Tibial nerve (tissue), 4 donors: ENCODE measurements at regions not wholly inside any gene's neighbourhood (a gene's known extent, or its start where the extent isn't known, plus 50 kb on each side); places are given as distances from the start of the nearest gene placed in this dataset.

Experiments used
- DNase-seq, 2 donors: peaks; one replicate each; pipeline ENCODE4 v3.0.0-alpha.2; 2019; ENCODE audit warnings: low spot score in 2 of 2
- H3K27ac ChIP-seq, 4 donors: fragments of 200-600 bp; sonication (generic) in 3 of 4; one replicate each; pipeline ENCODE4 v1.5.1; 2017 to 2019; ENCODE audit warnings: mild to moderate bottlenecking in 1 of 4
- H3K27me3 ChIP-seq, 2 donors: fragments of 200-600 bp; sonication (generic) in 1 of 2; one replicate each; pipeline versions ENCODE4 v1.5.1 to v1.6.0; 2017 to 2019
- H3K36me3 ChIP-seq, 3 donors: fragments of 200-600 bp; sonication (generic); one replicate each; pipeline ENCODE4 v1.5.1; 2018 to 2019
- H3K4me1 ChIP-seq, 4 donors: fragments of 200-600 bp; sonication (generic) in 3 of 4; one replicate each; pipeline ENCODE4 v1.5.1; 2017 to 2019
- H3K4me3 ChIP-seq, 4 donors: fragments of 200-600 bp; sonication (generic) in 3 of 4; one replicate each; pipeline ENCODE4 v1.5.1; 2017 to 2019; ENCODE audit warnings: mild to moderate bottlenecking in 1 of 4, moderate library complexity in 1 of 4
- H3K9me3 ChIP-seq, 4 donors: fragments of 200-600 bp; sonication (generic) in 3 of 4; one replicate each; pipeline ENCODE4 v1.5.1; 2017 to 2019
- EP300 ChIP-seq, 2 donors: sonication (generic); formaldehyde crosslinking; IDR thresholded peaks; one replicate each; pipeline ENCODE4 v1.6.1; 2017; ENCODE audit warnings: antibody characterized with exemption in 2 of 2, mild to moderate bottlenecking in 1 of 2
- POLR2A ChIP-seq, 2 donors: fragments of 450-650 bp; IDR thresholded peaks; one replicate each; pipeline ENCODE4 v1.6.1; 2017; ENCODE audit warnings: antibody characterized with exemption in 2 of 2, mild to moderate bottlenecking in 2 of 2, moderate library complexity in 2 of 2
- WGBS, 2 donors: methylation state at CpG; one replicate each; pipeline ENCODE4 v1.1.5; 2018; 5-methylcytosine and 5-hydroxymethylcytosine counted together
- TF ChIP-seq, protein P1 (sequence below), 5 experiments: fragments of 200-600 bp in 3 of 5; fragments of 450-650 bp in 2 of 5; sonication (generic) in 3 of 5; IDR thresholded peaks; one replicate each; pipeline ENCODE4 v1.5.1; 2016 to 2019; ENCODE audit warnings: antibody characterized with exemption in 5 of 5, mild to moderate bottlenecking in 3 of 5, moderate library complexity in 2 of 5

DNA sequence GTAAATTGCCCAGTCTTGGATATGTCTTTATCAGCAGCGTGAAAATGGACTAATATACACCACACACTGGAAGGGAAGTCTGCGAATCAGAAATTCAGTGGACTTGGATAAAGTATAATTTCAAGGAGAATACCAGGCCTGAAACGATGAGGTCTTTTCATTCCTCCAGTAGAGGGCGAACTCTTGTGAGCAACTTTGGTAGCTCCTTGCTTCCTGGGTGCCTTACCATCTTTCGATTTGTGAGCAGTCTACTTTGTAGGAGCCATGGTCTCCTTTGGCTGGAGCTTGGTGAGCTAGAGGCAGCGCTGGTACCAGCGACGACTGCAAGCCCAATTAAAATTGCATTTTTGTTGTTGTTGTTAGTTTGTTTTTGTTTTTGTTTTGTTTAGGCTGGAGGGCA is 791.9 kb downstream of the FAT4 start:
- no peak for TF ChIP-seq EP300 (IDR thresholded peaks at IDR 0.05)
- no peak for TF ChIP-seq POLR2A (IDR thresholded peaks at IDR 0.05)
- TF ChIP-seq, protein P1, sequence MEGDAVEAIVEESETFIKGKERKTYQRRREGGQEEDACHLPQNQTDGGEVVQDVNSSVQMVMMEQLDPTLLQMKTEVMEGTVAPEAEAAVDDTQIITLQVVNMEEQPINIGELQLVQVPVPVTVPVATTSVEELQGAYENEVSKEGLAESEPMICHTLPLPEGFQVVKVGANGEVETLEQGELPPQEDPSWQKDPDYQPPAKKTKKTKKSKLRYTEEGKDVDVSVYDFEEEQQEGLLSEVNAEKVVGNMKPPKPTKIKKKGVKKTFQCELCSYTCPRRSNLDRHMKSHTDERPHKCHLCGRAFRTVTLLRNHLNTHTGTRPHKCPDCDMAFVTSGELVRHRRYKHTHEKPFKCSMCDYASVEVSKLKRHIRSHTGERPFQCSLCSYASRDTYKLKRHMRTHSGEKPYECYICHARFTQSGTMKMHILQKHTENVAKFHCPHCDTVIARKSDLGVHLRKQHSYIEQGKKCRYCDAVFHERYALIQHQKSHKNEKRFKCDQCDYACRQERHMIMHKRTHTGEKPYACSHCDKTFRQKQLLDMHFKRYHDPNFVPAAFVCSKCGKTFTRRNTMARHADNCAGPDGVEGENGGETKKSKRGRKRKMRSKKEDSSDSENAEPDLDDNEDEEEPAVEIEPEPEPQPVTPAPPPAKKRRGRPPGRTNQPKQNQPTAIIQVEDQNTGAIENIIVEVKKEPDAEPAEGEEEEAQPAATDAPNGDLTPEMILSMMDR (IDR thresholded peaks at IDR 0.05), result no peak

DNA sequence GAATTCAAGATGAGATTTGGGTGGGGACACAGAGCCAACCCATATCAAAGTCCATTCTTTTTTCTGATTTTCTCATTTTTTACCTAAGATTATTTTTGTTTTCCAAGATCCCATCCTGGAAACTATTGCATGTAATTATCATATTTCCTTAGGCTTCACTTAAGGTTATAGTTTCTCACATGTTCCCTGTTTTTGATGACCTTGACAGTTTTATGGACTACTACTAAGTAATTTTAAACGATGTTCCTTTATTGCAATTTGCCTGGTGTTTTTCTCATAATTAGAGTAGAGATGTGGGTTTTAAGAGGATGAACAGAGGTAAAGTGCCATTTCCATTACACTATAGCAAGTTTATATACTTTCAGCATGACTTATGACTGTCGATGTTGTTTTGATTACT is 795.1 kb downstream of the FAT4 start:
- no peaks in the 10 kb centered on the region for H3K4me1 ChIP-seq
- peaks cover 0 to 24% (median 2%) of the 10 kb centered on the region in 4 donors for H3K9me3 ChIP-seq
- H3K36me3 ChIP-seq, result no peaks in the 10 kb centered on the region
- no peak for DNase-seq
- 82 to 94% methylated on average over 2 of the region's 2 CpGs for WGBS, 2 donors
- no peak overlapping the region for H3K27ac ChIP-seq
- no peak overlapping the region for H3K4me3 ChIP-seq
- no peaks in the 10 kb centered on the region for H3K27me3 ChIP-seq
- TF ChIP-seq EP300 (IDR thresholded peaks at IDR 0.05), result no peak
- TF ChIP-seq POLR2A (IDR thresholded peaks at IDR 0.05), result no peak
- TF ChIP-seq, protein P1 (IDR thresholded peaks at IDR 0.05), result no peak

More for the DNA sequence above, 791.9 kb downstream of the FAT4 start:
- no peak overlapping the region for H3K4me3 ChIP-seq
- no peaks in the 10 kb centered on the region for H3K36me3 ChIP-seq
- H3K4me1 ChIP-seq, result no peaks in the 10 kb centered on the region
- no peaks in the 10 kb centered on the region for H3K27me3 ChIP-seq
- 94 to 95% methylated on average over 8 of the region's 8 CpGs for WGBS, 2 donors
- no peak overlapping the region for H3K27ac ChIP-seq
- DNase-seq, result no peak
- H3K9me3 ChIP-seq, result peaks cover 0 to 6% (median 0%) of the 10 kb centered on the region in 4 donors

DNA sequence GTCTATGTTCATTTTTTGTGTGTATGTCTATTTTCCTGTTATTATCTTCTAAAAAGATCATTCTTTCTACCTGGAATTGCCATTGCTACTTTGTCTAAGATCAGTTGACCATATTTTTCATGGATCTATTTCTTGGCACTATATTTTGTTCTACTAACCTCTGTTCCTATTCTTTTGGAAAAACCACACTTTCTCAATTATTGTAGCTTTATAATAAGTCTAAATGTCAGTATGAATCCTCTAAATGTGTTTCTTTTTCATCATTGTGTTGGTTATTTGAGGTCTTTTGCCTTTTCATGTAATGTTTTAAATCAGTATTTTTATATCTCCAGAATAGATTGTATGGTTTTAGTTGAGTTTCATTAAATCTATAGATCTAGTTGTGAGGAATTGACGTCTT is 798.3 kb downstream of the FAT4 start:
- 87 to 94% methylated on average over 1 of the region's 1 CpG for WGBS, 2 donors
- Histone ChIP-seq H3K4me1 (no peaks in the 10 kb centered on the region), H3K9me3 (peaks cover 0 to 30% (median 2%) of the 10 kb centered on the region in 4 donors), H3K27me3 (no peaks in the 10 kb centered on the region), H3K4me3 (no peak overlapping the region), H3K36me3 (no peaks in the 10 kb centered on the region), H3K27ac (no peak overlapping the region)
- no peak for DNase-seq
- TF ChIP-seq POLR2A (IDR thresholded peaks at IDR 0.05), result no peak

DNA sequence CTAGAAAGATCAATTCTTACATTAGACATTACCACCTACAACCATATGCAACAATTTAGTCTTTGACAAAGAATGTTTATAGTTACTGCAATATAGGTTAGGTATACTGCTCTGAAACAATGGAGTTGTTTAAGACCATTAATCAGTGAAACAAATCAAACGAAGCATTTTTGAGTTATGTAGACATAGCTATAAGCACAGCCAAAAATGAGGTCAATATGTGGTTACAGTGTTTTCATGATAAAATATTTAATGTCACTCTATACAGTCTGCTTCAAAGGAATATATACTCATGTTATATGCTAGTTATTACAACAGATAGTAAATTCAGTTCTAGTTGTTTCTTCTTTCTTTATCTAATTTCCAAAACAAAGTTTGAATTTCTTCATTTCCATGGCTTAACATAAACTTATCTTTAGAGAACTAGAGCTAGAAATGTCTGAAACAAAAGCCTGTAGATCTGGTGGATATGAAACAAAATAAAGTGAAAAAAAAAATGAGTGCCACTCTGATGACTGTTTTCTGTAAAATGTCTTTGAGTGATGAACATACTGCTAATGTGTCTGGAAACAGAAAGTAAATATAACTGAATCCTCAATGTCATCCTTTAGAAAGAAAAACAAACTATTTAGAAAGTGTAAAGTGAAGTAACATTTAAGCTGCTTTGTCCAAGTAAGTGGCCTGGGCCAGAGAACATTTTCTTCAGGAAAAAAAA is 809.0 kb downstream of the FAT4 start:
- no peaks in the 10 kb centered on the region for H3K27me3 ChIP-seq
- no peak overlapping the region for H3K4me3 ChIP-seq
- no peak overlapping the region for H3K27ac ChIP-seq
- TF ChIP-seq EP300 (IDR thresholded peaks at IDR 0.05), result no peak
- TF ChIP-seq, protein P1 (IDR thresholded peaks at IDR 0.05), result no peak
- TF ChIP-seq POLR2A (IDR thresholded peaks at IDR 0.05), result no peak
- no peaks in the 10 kb centered on the region for H3K9me3 ChIP-seq
- 26 to 38% methylated on average over 1 of the region's 1 CpG for WGBS, 2 donors
- H3K4me1 ChIP-seq, result peaks cover 0 to 3% (median 0%) of the 10 kb centered on the region in 4 donors
- DNase-seq, result no peak
- no peaks in the 10 kb centered on the region for H3K36me3 ChIP-seq

DNA sequence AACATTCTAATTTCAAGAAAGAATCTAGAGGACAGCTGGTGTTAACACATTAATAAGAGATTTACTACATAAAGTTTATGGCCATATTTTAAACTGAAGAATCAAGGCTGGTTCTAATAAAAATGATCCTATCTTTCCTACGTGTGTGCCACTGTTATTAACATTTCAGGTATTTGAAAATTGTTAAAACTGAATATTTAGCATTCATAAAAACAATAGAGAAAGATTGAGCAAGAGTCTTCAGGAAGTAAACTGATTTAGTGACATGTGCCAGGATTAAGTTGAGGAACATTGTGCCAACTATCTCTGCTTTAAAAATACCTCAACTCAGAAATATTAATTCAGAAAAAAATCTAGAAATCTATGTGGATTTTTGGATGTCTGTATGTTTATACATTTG is 810.1 kb downstream of the FAT4 start:
- Histone ChIP-seq H3K27ac (no peak overlapping the region), H3K4me1 (peaks cover 0 to 3% (median 0%) of the 10 kb centered on the region in 4 donors), H3K36me3 (no peaks in the 10 kb centered on the region), H3K27me3 (no peaks in the 10 kb centered on the region), H3K4me3 (no peak overlapping the region), H3K9me3 (no peaks in the 10 kb centered on the region)
- DNase-seq, result no peak
- no peak for TF ChIP-seq EP300 (IDR thresholded peaks at IDR 0.05)
- no peak for TF ChIP-seq POLR2A (IDR thresholded peaks at IDR 0.05)
- TF ChIP-seq, protein P1 (IDR thresholded peaks at IDR 0.05), result no peak
- WGBS, 2 donors, result 24 to 29% methylated on average over 1 of the region's 1 CpG
